Calu3 (cell line): ENCODE measurements at regions not wholly inside any gene's neighbourhood (a gene's known extent, or its start where the extent isn't known, plus 50 kb on each side); places are given as distances from the start of the nearest gene placed in this dataset.

Source experiments
- BruUV-seq: library from RNA; stranded (reverse); fragments of 400-500 nt; replicated peaks from 2 replicates; lab custom pipeline; 2021; lab: Mats Ljungman, UMichigan
- CTCF ChIA-PET: fragments of 300-600 bp; sonication (Branson Sonifier 250); formaldehyde crosslinking; loops from one replicate; lab custom pipeline; 2022; ENCODE audit warnings: antibody characterized with exemption; lab: Charles Lee
- DNase-seq: peaks from one replicate; pipeline ENCODE4 v3.0.0; 2022
- H3K27ac Mint-ChIP-seq: one replicate; pipeline ENCODE4 v1.8.0; 2022; ENCODE audit warnings: mixed read lengths; ENCODE audit not compliant: unreplicated experiment
- H3K27me3 Mint-ChIP-seq: one replicate; pipeline ENCODE4 v1.8.0; 2022; ENCODE audit warnings: mixed read lengths; ENCODE audit not compliant: unreplicated experiment
- H3K36me3 Mint-ChIP-seq: one replicate; pipeline ENCODE4 v1.8.0; 2022; ENCODE audit warnings: mild to moderate bottlenecking, moderate library complexity, mixed read lengths; ENCODE audit not compliant: insufficient read depth, unreplicated experiment
- H3K4me1 Mint-ChIP-seq: one replicate; pipeline ENCODE4 v1.8.0; 2022; ENCODE audit warnings: mild to moderate bottlenecking, low read depth, mixed read lengths; ENCODE audit not compliant: unreplicated experiment
- H3K4me3 Mint-ChIP-seq: one replicate; pipeline ENCODE4 v1.8.0; 2022; ENCODE audit warnings: mild to moderate bottlenecking, low read depth, moderate library complexity, mixed read lengths; ENCODE audit not compliant: unreplicated experiment
- H3K9me3 Mint-ChIP-seq: one replicate; pipeline ENCODE4 v1.8.0; 2022; ENCODE audit warnings: low read depth, mixed read lengths; ENCODE audit not compliant: unreplicated experiment
- intact Hi-C: fragments of 100-400 bp; cut with micrococcal nuclease; formaldehyde crosslinking; loops from one replicate; pipeline ENCODE4 v1.10.0; 2022; ENCODE audit not compliant: unreplicated experiment
- TF ChIP-seq, protein P1 (sequence below): fragments of 200-600 bp; IDR thresholded peaks from one replicate; pipeline ENCODE4 v1.8.0; 2022; ENCODE audit warnings: antibody characterized with exemption; ENCODE audit not compliant: unreplicated experiment

DNA sequence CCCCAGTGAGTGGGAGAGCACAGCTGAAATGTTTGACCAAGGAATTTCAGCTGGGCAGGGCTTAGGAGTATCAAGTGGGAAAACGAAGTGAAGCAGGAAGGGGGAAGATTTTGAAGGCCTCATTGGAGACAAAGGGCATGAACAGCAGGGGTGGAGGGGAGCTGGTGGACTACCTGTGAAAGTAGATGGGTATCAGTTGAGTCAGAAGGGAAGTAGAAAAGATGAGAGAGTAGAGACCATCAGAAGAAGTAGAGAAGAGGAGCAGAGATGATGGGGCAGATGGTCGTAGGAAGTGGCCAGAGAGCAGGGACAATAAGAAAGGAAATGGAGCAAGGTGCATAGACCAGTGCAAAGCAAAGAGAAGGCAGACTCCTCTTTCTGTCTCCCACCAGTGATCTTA is 189.0 kb upstream of the RUNX1 start:
- peaks cover 4% of the 10 kb centered on the region for H3K9me3 Mint-ChIP-seq
- no peak overlapping the region for H3K4me3 Mint-ChIP-seq
- intact Hi-C loops = no loop called here
- H3K27me3 Mint-ChIP-seq = no peaks in the 10 kb centered on the region
- no peaks in the 10 kb centered on the region for H3K36me3 Mint-ChIP-seq
- no peak for DNase-seq
- peaks cover 8% of the 10 kb centered on the region for H3K4me1 Mint-ChIP-seq
- CTCF ChIA-PET = no interaction called here
- no peak overlapping the region for H3K27ac Mint-ChIP-seq
- TF ChIP-seq, protein P1, sequence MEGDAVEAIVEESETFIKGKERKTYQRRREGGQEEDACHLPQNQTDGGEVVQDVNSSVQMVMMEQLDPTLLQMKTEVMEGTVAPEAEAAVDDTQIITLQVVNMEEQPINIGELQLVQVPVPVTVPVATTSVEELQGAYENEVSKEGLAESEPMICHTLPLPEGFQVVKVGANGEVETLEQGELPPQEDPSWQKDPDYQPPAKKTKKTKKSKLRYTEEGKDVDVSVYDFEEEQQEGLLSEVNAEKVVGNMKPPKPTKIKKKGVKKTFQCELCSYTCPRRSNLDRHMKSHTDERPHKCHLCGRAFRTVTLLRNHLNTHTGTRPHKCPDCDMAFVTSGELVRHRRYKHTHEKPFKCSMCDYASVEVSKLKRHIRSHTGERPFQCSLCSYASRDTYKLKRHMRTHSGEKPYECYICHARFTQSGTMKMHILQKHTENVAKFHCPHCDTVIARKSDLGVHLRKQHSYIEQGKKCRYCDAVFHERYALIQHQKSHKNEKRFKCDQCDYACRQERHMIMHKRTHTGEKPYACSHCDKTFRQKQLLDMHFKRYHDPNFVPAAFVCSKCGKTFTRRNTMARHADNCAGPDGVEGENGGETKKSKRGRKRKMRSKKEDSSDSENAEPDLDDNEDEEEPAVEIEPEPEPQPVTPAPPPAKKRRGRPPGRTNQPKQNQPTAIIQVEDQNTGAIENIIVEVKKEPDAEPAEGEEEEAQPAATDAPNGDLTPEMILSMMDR = no peak
- BruUV-seq = no TSS peak

DNA sequence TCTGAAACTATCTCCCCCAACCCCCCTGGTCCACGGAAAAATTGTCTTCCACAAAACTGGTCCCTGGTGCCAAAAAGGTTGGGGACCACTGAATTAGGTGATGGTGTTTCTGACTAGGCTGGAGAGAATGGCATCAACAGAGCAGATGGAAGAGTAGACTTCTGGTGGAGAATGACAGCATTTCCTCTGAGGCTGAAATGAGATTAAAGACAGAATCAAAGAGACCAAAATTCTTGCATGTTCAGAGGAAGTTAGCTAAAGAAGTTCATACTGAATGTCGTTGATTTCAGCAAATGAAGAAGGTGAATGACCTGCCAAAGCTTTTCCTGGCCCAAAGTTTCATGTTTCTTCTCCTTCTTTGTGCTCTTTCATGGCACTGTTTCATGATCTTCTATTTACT is 188.2 kb upstream of the RUNX1 start:
- no TSS peak for BruUV-seq
- Mint-ChIP-seq H3K27ac (no peak overlapping the region), H3K4me1 (peaks cover 15% of the 10 kb centered on the region), H3K4me3 (no peak overlapping the region), H3K9me3 (peaks cover 4% of the 10 kb centered on the region), H3K36me3 (peaks cover 5% of the 10 kb centered on the region), H3K27me3 (no peaks in the 10 kb centered on the region)
- intact Hi-C loops = no loop called here
- no peak for DNase-seq
- TF ChIP-seq, protein P1 = no peak
- CTCF ChIA-PET = interaction anchor here (0.6 kb wide), 1 partner anchor 13 kb away, joined by 3 read pairs; no protein-coding TSS in a partner anchor

DNA sequence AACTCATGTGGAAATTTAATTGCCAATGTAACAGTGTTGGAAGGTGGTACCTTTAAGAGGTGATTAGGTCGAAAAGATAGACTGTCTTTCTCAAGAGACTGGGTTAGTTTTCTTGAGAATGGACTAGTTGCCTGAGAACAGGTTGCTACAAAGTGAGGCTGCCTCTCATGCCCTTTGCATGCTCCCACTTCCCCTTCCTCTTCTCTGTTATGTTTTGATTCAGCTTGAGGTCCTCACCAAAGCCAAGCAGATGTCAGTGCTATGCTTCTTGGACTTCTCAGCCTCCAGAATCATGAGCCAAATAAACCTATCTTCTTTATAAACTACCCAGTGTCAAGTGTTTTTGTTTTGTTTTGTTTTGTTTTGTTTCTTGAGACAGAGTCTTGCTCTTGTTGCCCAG is 187.0 kb upstream of the RUNX1 start:
- CTCF ChIA-PET = no interaction called here
- Mint-ChIP-seq H3K4me3 (no peak overlapping the region), H3K27me3 (no peaks in the 10 kb centered on the region), H3K27ac (no peak overlapping the region), H3K4me1 (peaks cover 22% of the 10 kb centered on the region), H3K9me3 (peaks cover 4% of the 10 kb centered on the region), H3K36me3 (peaks cover 5% of the 10 kb centered on the region)
- DNase-seq = no peak
- intact Hi-C loops = no loop called here
- no TSS peak for BruUV-seq
- TF ChIP-seq, protein P1 = no peak

DNA sequence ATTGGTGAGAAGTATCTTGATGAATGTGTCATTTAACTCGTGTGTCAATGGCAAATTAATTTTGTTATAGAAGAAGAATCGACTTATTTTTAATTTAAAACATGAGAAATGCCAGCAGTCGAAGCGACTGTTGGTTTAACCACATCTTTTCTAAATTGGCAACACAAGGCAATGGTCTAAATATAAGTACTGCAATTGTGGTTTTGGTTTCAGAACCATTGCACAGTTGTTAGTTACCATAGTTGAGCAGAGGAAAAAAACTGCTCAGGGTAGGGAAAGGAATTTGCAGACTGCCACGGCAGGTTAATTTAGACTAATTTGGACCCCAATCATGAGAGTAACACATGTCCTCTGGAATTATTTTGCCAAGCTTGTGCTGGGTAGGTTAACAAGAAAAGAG is 185.6 kb upstream of the RUNX1 start:
- no TSS peak for BruUV-seq
- H3K9me3 Mint-ChIP-seq = peaks cover 4% of the 10 kb centered on the region
- no peak overlapping the region for H3K4me3 Mint-ChIP-seq
- CTCF ChIA-PET = no interaction called here
- intact Hi-C loops = no loop called here
- TF ChIP-seq, protein P1 = no peak
- H3K27me3 Mint-ChIP-seq = no peaks in the 10 kb centered on the region
- H3K36me3 Mint-ChIP-seq = peaks cover 5% of the 10 kb centered on the region
- no peak for DNase-seq
- H3K4me1 Mint-ChIP-seq = peaks cover 31% of the 10 kb centered on the region
- H3K27ac Mint-ChIP-seq = no peak overlapping the region
